Neural progenitor cell (in vitro differentiated cells): ENCODE measurements at regions not wholly inside any gene's neighbourhood (a gene's known extent, or its start where the extent isn't known, plus 50 kb on each side); places are given as distances from the start of the nearest gene placed in this dataset.

ENCODE experiments used
- DNase-seq: peaks from one replicate; pipeline ENCODE4 v3.0.0-alpha.2; 2016; ENCODE audit warnings: low spot score
- H2AFZ ChIP-seq: fragments of 200-600 bp; sonication (generic); replicated peaks from 2 replicates; pipeline ENCODE4 v1.6.1; 2016; ENCODE audit warnings: antibody characterized with exemption
- H3F3A ChIP-seq: fragments of 200-600 bp; sonication (generic); 2 replicates; pipeline ENCODE4 v1.6.1; 2016; ENCODE audit warnings: antibody characterized with exemption, low read depth
- H3K27ac ChIP-seq: fragments of 200-600 bp; sonication (generic); 2 replicates; pipeline ENCODE4 v1.5.1; 2016; ENCODE audit warnings: mild to moderate bottlenecking
- H3K27me3 ChIP-seq: fragments of 200-600 bp; sonication (generic); 2 replicates; pipeline ENCODE4 v1.6.1; 2016; ENCODE audit warnings: mild to moderate bottlenecking, moderate library complexity
- H3K36me3 ChIP-seq: fragments of 200-600 bp; sonication (generic); 2 replicates; pipeline ENCODE4 v1.5.1; 2016
- H3K4me1 ChIP-seq: fragments of 200-600 bp; sonication (generic); 2 replicates; pipeline ENCODE4 v1.6.1; 2016; ENCODE audit warnings: mixed run types
- H3K4me2 ChIP-seq: fragments of 200-600 bp; sonication (generic); 2 replicates; pipeline ENCODE4 v1.6.1; 2016
- H3K4me3 ChIP-seq: fragments of 200-600 bp; sonication (generic); 2 replicates; pipeline ENCODE4 v1.5.1; 2016
- H3K79me2 ChIP-seq: fragments of 200-600 bp; sonication (generic); 2 replicates; pipeline ENCODE4 v1.6.1; 2016; ENCODE audit warnings: low read depth
- H3K9ac ChIP-seq: fragments of 200-600 bp; sonication (generic); 2 replicates; pipeline ENCODE4 v1.6.1; 2016
- H3K9me3 ChIP-seq: fragments of 200-600 bp; sonication (generic); 2 replicates; pipeline ENCODE4 v1.5.1; 2016; ENCODE audit warnings: low read depth
- H4K20me1 ChIP-seq: fragments of 200-600 bp; sonication (generic); 2 replicates; pipeline ENCODE4 v1.6.1; 2016; ENCODE audit warnings: low read depth
- H3K27ac Mint-ChIP-seq: 3 replicates; pipeline ENCODE4 v1.8.0; 2021; ENCODE audit warnings: mixed read lengths
- H3K27me3 Mint-ChIP-seq: 2 replicates; pipeline ENCODE4 v1.8.0; 2022; ENCODE audit warnings: low read depth, mild to moderate bottlenecking, inconsistent platforms, moderate library complexity, mixed read lengths; ENCODE audit not compliant: insufficient read depth
- H3K36me3 Mint-ChIP-seq: 3 replicates; pipeline ENCODE4 v1.8.0; 2021; ENCODE audit warnings: mixed read lengths
- H3K4me1 Mint-ChIP-seq: 3 replicates; pipeline ENCODE4 v1.8.0; 2021; ENCODE audit warnings: mixed read lengths
- H3K4me3 Mint-ChIP-seq: 3 replicates; pipeline ENCODE4 v1.8.0; 2021; ENCODE audit warnings: mild to moderate bottlenecking, moderate library complexity, mixed read lengths
- H3K9me3 Mint-ChIP-seq: 3 replicates; pipeline ENCODE4 v1.8.0; 2020; ENCODE audit warnings: mixed read lengths
- EZH2 ChIP-seq: fragments of 200-600 bp; sonication (generic); IDR thresholded peaks from 2 replicates; pipeline ENCODE4 v1.6.1; 2017; ENCODE audit warnings: antibody characterized with exemption, mild to moderate bottlenecking, moderate library complexity
- EZH2phosphoT487 ChIP-seq: fragments of 200-600 bp; sonication (generic); IDR thresholded peaks from 2 replicates; pipeline ENCODE4 v1.6.1; 2017; ENCODE audit warnings: antibody characterized with exemption
- TF ChIP-seq, protein P1 (sequence below): fragments of 200-600 bp; sonication (generic); IDR thresholded peaks from 2 replicates; pipeline ENCODE4 v1.5.1; 2017; ENCODE audit warnings: antibody characterized with exemption, mild to moderate bottlenecking

DNA sequence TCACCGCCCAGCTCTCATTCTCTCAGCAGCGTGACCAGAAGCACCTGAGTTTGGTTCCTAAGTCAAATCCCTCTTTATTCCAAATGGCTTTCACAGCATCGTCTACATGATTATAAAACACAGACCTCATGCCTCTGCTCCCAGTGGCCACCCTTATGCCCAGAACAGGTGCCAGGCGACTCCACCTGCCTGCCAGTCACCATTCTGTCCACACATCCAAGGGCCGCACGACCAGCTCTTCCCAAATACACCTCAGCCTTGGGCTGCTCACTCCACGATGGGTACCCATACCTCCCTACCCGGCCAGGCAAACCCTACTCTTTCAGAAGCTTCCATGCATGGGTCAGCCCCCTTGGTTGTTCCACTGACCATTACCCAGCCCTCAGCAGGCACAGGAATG, 851.6 kb upstream of the SALL3 start:
- Histone ChIP-seq H3K79me2 (no peaks in the 10 kb centered on the region), H4K20me1 (no peaks in the 10 kb centered on the region), H2AFZ (no peak overlapping the region), H3K9me3 (no peaks in the 10 kb centered on the region), H3K9ac (no peak overlapping the region), H3K27me3 (no peaks in the 10 kb centered on the region), H3F3A (peaks cover 7% of the 10 kb centered on the region), H3K4me3 (no peak overlapping the region), H3K36me3 (no peaks in the 10 kb centered on the region), H3K4me1 (peaks cover 4% of the 10 kb centered on the region), H3K4me2 (no peak overlapping the region), H3K27ac (no peak overlapping the region)
- TF ChIP-seq EZH2phosphoT487 (no peak), EZH2 (no peak)
- TF ChIP-seq, protein P1, sequence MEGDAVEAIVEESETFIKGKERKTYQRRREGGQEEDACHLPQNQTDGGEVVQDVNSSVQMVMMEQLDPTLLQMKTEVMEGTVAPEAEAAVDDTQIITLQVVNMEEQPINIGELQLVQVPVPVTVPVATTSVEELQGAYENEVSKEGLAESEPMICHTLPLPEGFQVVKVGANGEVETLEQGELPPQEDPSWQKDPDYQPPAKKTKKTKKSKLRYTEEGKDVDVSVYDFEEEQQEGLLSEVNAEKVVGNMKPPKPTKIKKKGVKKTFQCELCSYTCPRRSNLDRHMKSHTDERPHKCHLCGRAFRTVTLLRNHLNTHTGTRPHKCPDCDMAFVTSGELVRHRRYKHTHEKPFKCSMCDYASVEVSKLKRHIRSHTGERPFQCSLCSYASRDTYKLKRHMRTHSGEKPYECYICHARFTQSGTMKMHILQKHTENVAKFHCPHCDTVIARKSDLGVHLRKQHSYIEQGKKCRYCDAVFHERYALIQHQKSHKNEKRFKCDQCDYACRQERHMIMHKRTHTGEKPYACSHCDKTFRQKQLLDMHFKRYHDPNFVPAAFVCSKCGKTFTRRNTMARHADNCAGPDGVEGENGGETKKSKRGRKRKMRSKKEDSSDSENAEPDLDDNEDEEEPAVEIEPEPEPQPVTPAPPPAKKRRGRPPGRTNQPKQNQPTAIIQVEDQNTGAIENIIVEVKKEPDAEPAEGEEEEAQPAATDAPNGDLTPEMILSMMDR: no peak
- H3K9me3 Mint-ChIP-seq: peaks cover 7% of the 10 kb centered on the region
- peaks cover 23% of the 10 kb centered on the region for H3K4me1 Mint-ChIP-seq
- peaks cover 11% of the 10 kb centered on the region for H3K27me3 Mint-ChIP-seq
- DNase-seq: no peak
- no peak overlapping the region for H3K27ac Mint-ChIP-seq
- H3K4me3 Mint-ChIP-seq: no peak overlapping the region
- H3K36me3 Mint-ChIP-seq: peaks cover 3% of the 10 kb centered on the region

DNA sequence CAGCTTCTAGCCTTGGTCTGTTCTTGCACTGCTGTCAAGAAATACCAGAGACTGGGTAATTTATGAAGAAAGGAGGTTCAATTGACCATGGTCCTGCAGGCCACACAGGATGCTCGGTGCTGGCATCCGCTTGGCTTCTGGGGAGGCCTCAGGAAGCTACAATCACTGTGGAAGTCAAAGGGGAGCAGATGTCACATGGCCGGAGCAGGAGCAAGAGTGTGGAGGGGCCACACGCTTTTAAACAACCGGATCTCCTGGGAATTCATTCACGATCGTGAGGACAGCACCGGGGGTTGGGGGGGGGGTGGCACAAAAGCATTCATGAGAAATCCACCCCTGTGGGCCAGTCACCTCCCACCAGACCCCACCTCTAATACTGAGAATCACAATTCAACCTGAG, 850.4 kb upstream of the SALL3 start:
- H3F3A ChIP-seq: peaks cover 7% of the 10 kb centered on the region
- Mint-ChIP-seq H3K27me3 (peaks cover 11% of the 10 kb centered on the region), H3K36me3 (peaks cover 3% of the 10 kb centered on the region), H3K27ac (no peak overlapping the region), H3K9me3 (peaks cover 5% of the 10 kb centered on the region), H3K4me1 (peaks cover 20% of the 10 kb centered on the region), H3K4me3 (no peak overlapping the region)
- no peaks in the 10 kb centered on the region for H3K9me3 ChIP-seq
- H3K36me3 ChIP-seq: no peaks in the 10 kb centered on the region
- no peak for DNase-seq
- H4K20me1 ChIP-seq: no peaks in the 10 kb centered on the region
- H2AFZ ChIP-seq: no peak overlapping the region
- no peaks in the 10 kb centered on the region for H3K27me3 ChIP-seq
- TF ChIP-seq EZH2phosphoT487: no peak
- no peak for TF ChIP-seq EZH2
- TF ChIP-seq, protein P1: no peak
- no peak overlapping the region for H3K27ac ChIP-seq
- peaks cover 4% of the 10 kb centered on the region for H3K4me1 ChIP-seq
- H3K4me2 ChIP-seq: no peak overlapping the region
- H3K4me3 ChIP-seq: no peak overlapping the region
- H3K9ac ChIP-seq: no peak overlapping the region
- H3K79me2 ChIP-seq: no peaks in the 10 kb centered on the region

DNA sequence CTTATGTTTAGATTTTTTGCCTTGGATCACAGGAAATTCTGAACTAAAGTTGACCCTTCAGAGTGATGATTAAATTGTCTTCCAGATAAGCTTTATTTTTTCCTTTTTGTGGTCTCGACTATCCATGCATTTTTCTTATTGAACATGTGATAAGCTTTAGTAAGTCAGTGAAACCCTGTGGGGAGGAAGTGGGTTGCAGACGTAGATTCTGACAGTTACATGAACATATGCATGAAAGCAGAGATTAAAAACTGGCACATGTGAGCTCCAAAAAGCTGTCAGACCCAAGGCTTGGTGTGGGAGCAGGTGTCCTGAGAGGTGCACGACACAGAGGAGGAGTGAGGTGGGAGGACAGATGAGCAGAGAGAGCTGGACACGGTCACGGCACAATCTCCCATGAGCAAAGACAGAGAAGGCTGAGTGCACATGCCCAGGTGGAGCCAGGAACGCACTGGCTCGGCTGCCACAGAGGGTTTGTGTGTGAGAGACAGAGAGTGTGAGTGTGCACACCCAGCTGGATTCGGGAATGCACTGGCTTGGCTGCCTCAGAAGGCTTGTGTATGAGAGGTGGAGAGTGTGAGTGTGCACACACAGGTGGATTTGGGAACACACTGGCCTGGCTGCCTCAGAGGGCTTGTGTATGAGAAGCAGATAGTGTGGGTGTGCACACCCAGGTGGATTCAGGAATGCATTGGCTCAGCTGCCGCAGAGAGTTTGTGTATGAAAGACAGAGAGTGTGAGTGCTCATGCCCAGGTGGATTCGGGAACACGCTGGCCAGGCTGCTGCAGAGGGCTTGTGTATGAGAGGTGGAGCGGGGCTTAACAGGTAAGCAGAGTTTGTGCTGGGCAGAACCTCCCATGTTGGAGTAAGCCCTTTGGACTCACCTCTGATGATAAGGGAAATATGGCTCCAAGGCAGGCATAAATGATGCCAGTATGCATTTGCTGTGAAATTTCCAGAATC, 849.1 kb upstream of the SALL3 start:
- Histone ChIP-seq H3K9ac (no peak overlapping the region), H3K9me3 (no peaks in the 10 kb centered on the region), H3K79me2 (no peaks in the 10 kb centered on the region), H3K36me3 (no peaks in the 10 kb centered on the region), H3F3A (peaks cover 7% of the 10 kb centered on the region), H3K4me3 (no peak overlapping the region), H3K4me1 (peaks cover 4% of the 10 kb centered on the region), H2AFZ (no peak overlapping the region), H3K27me3 (no peaks in the 10 kb centered on the region), H4K20me1 (no peaks in the 10 kb centered on the region), H3K4me2 (no peak overlapping the region), H3K27ac (no peak overlapping the region)
- no peak for TF ChIP-seq EZH2
- TF ChIP-seq EZH2phosphoT487: no peak
- TF ChIP-seq, protein P1: no peak
- Mint-ChIP-seq H3K27ac (no peak overlapping the region), H3K36me3 (peaks cover 3% of the 10 kb centered on the region), H3K9me3 (peaks cover 5% of the 10 kb centered on the region), H3K4me3 (no peak overlapping the region), H3K4me1 (peaks cover 10% of the 10 kb centered on the region), H3K27me3 (peaks cover 10% of the 10 kb centered on the region)
- DNase-seq: no peak
